ENCODE measurements at regions not wholly inside any gene's neighbourhood (a gene's known extent, or its start where the extent isn't known, plus 50 kb on each side); places are given as distances from the start of the nearest gene placed in this dataset.

DNA sequence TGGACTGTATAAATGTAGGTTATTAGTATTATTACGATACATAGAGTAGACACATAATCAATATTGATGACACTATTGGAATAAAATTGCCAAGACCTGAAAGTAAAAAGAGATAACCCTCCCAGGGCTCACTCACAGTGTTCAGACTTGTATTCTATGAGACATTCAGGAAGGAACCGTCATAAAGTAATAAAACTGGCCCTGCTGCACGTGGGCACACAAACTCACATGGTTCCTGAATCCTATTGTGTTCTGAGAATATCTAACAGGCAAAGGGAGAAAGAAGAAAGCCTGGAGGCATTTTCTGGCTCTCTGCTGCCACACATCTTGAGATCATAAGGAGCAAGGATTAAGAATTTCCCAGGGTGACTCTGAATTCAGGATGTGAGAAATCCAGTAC lies 575.9 kb downstream of the HS3ST4 start:
- no peaks in the 10 kb centered on the region for H3K4me1 ChIP-seq (ENCODE audit: control insufficient read depth, extremely low read depth, insufficient read depth, low read length)
- no peaks in the 10 kb centered on the region for H3K36me3 ChIP-seq (ENCODE audit: control insufficient read depth, insufficient read depth, low read length)
- no peak overlapping the region for H3K9ac ChIP-seq (ENCODE audit: insufficient read depth, low read length)
- H2AFZ ChIP-seq (ENCODE audit: low read length): no peak overlapping the region
- no peaks in the 10 kb centered on the region for H4K20me1 ChIP-seq (ENCODE audit: control insufficient read depth, extremely low read depth, insufficient read depth, low read length)
- H3K4me2 ChIP-seq (ENCODE audit: extremely low read depth, insufficient read depth, low read length): no peak overlapping the region
- TF ChIP-seq, protein P1, sequence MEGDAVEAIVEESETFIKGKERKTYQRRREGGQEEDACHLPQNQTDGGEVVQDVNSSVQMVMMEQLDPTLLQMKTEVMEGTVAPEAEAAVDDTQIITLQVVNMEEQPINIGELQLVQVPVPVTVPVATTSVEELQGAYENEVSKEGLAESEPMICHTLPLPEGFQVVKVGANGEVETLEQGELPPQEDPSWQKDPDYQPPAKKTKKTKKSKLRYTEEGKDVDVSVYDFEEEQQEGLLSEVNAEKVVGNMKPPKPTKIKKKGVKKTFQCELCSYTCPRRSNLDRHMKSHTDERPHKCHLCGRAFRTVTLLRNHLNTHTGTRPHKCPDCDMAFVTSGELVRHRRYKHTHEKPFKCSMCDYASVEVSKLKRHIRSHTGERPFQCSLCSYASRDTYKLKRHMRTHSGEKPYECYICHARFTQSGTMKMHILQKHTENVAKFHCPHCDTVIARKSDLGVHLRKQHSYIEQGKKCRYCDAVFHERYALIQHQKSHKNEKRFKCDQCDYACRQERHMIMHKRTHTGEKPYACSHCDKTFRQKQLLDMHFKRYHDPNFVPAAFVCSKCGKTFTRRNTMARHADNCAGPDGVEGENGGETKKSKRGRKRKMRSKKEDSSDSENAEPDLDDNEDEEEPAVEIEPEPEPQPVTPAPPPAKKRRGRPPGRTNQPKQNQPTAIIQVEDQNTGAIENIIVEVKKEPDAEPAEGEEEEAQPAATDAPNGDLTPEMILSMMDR (conservative IDR thresholded peaks at IDR 0.05 in 1 of 2, IDR thresholded peaks at IDR 0.05 in 1 of 2; ENCODE audit: low read depth in 1 of 2, low read length in 2 of 2): no peak
- TF ChIP-seq EZH2 (IDR thresholded peaks at IDR 0.05; ENCODE audit: low read length, missing control alignments): no peak
- no peaks in the 10 kb centered on the region for H3K27me3 ChIP-seq (ENCODE audit: control insufficient read depth, insufficient read depth, low read length)
- DNase-seq (ENCODE audit: low read depth in 2 of 2): no peak
- H3K9me3 ChIP-seq (ENCODE audit: control insufficient read depth, insufficient read depth, low read depth, low read length): no peaks in the 10 kb centered on the region
- H3K27ac ChIP-seq (ENCODE audit: insufficient read depth, low read length): no peak overlapping the region
- no peak overlapping the region for H3K4me3 ChIP-seq (replicated peaks in 1 of 4; ENCODE audit: control extremely low read depth in 1 of 4, insufficient read depth in 1 of 4, low read depth in 3 of 4, low read length in 4 of 4)
- H3K79me2 ChIP-seq (ENCODE audit: control insufficient read depth, insufficient read depth, low read length): no peaks in the 10 kb centered on the region

DNA sequence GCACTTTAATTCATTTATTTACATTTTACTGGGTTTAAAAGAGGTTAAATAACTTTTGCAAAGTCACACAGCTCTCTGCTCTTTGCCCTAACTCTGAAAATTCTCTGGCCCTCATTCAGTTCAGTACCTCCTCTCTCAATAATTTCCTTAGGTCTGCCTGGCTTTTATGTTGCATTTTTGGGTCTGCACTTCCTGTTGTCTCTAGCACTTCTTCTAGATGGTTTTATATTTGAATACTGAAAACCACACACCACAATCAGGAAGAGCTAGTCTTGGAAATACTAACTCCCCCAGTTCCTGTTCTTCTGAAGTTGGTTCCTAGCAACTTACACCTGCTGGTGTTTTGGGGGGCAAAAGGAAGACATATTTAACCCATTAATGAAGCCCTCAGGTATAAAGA lies 577.9 kb downstream of the HS3ST4 start:
- Histone ChIP-seq H4K20me1 (ENCODE audit: control insufficient read depth, extremely low read depth, insufficient read depth, low read length) (no peaks in the 10 kb centered on the region), H2AFZ (ENCODE audit: low read length) (no peak overlapping the region), H3K9me3 (ENCODE audit: control insufficient read depth, insufficient read depth, low read depth, low read length) (no peaks in the 10 kb centered on the region), H3K27me3 (ENCODE audit: control insufficient read depth, insufficient read depth, low read length) (no peaks in the 10 kb centered on the region), H3K79me2 (ENCODE audit: control insufficient read depth, insufficient read depth, low read length) (no peaks in the 10 kb centered on the region), H3K9ac (ENCODE audit: insufficient read depth, low read length) (no peak overlapping the region), H3K4me3 (replicated peaks in 1 of 4; ENCODE audit: control extremely low read depth in 1 of 4, insufficient read depth in 1 of 4, low read depth in 3 of 4, low read length in 4 of 4) (no peak overlapping the region), H3K36me3 (ENCODE audit: control insufficient read depth, insufficient read depth, low read length) (no peaks in the 10 kb centered on the region), H3K27ac (ENCODE audit: insufficient read depth, low read length) (no peak overlapping the region), H3K4me1 (ENCODE audit: control insufficient read depth, extremely low read depth, insufficient read depth, low read length) (no peaks in the 10 kb centered on the region), H3K4me2 (ENCODE audit: extremely low read depth, insufficient read depth, low read length) (no peak overlapping the region)
- no peak for TF ChIP-seq EZH2 (IDR thresholded peaks at IDR 0.05; ENCODE audit: low read length, missing control alignments)
- TF ChIP-seq, protein P1 (conservative IDR thresholded peaks at IDR 0.05 in 1 of 2, IDR thresholded peaks at IDR 0.05 in 1 of 2; ENCODE audit: low read depth in 1 of 2, low read length in 2 of 2): no peak
- no peak for DNase-seq (ENCODE audit: low read depth in 2 of 2)

DNA sequence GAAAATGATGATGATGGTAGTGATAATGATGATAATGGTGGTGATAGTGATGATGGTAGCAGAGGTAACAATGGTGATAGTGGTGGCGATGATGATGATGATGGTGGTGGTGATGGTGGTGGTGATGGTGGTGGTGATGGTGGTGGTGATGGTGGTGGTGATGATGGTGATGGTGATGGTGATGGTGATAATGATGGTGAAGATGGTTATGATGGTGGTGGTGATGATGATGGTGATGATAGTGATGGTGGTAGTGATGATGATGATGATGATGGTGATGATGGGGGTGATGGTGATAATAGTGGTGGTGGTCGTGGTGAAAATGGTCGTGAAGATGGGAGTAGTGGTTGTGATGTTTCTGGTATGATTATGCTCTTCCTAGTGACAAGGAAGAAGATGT lies 581.8 kb downstream of the HS3ST4 start:
- Histone ChIP-seq H3K27ac (ENCODE audit: insufficient read depth, low read length) (no peak overlapping the region), H3K4me2 (ENCODE audit: extremely low read depth, insufficient read depth, low read length) (no peak overlapping the region), H3K79me2 (ENCODE audit: control insufficient read depth, insufficient read depth, low read length) (no peaks in the 10 kb centered on the region), H3K4me1 (ENCODE audit: control insufficient read depth, extremely low read depth, insufficient read depth, low read length) (no peaks in the 10 kb centered on the region), H3K4me3 (replicated peaks in 1 of 4; ENCODE audit: control extremely low read depth in 1 of 4, insufficient read depth in 1 of 4, low read depth in 3 of 4, low read length in 4 of 4) (no peak overlapping the region), H3K9ac (ENCODE audit: insufficient read depth, low read length) (no peak overlapping the region), H3K27me3 (ENCODE audit: control insufficient read depth, insufficient read depth, low read length) (no peaks in the 10 kb centered on the region), H3K36me3 (ENCODE audit: control insufficient read depth, insufficient read depth, low read length) (no peaks in the 10 kb centered on the region), H2AFZ (ENCODE audit: low read length) (no peak overlapping the region), H4K20me1 (ENCODE audit: control insufficient read depth, extremely low read depth, insufficient read depth, low read length) (no peaks in the 10 kb centered on the region), H3K9me3 (ENCODE audit: control insufficient read depth, insufficient read depth, low read depth, low read length) (no peaks in the 10 kb centered on the region)
- DNase-seq (ENCODE audit: low read depth in 2 of 2): no peak
- TF ChIP-seq, protein P1 (conservative IDR thresholded peaks at IDR 0.05 in 1 of 2, IDR thresholded peaks at IDR 0.05 in 1 of 2; ENCODE audit: low read depth in 1 of 2, low read length in 2 of 2): no peak
- no peak for TF ChIP-seq EZH2 (IDR thresholded peaks at IDR 0.05; ENCODE audit: low read length, missing control alignments)

All from fibroblast of lung (primary cell).